HepG2 (cell line): ENCODE measurements at regions not wholly inside any gene's neighbourhood (a gene's known extent, or its start where the extent isn't known, plus 50 kb on each side); places are given as distances from the start of the nearest gene placed in this dataset.

Experiments used
- DNMT1 ChIP-seq: sonication (generic); formaldehyde crosslinking; IDR thresholded peaks from 2 replicates; pipeline ENCODE4 v1.5.1; 2020; ENCODE audit warnings: mild to moderate bottlenecking, missing genetic modification reagents
- ELF1 ChIP-seq: sonication (generic); formaldehyde crosslinking; IDR thresholded peaks from 2 replicates; pipeline ENCODE4 v1.4.0; 2020; ENCODE audit warnings: missing genetic modification reagents
- FIP1L1 ChIP-seq: fragments of 200-400 bp; formaldehyde crosslinking; IDR thresholded peaks from 2 replicates; pipeline ENCODE4 v1.6.1; 2018; ENCODE audit warnings: low read depth, mild to moderate bottlenecking, low read length, moderate library complexity, borderline replicate concordance; ENCODE audit not compliant: insufficient read depth
- FOXP4 ChIP-seq: sonication (generic); formaldehyde crosslinking; IDR thresholded peaks from 2 replicates; pipeline ENCODE4 v1.4.0; 2020; ENCODE audit warnings: missing genetic modification reagents
- HNF1A ChIP-seq, 2 experiments: sonication (generic) in 1 of 2; formaldehyde crosslinking in 1 of 2; IDR thresholded peaks; 2 replicates each; pipeline versions ENCODE4 v1.4.0 to v1.6.1; 2016 to 2020; ENCODE audit warnings: borderline replicate concordance in 1 of 2, low read depth in 1 of 2, mild to moderate bottlenecking in 1 of 2, missing genetic modification reagents in 1 of 2
- KDM1A ChIP-seq: IDR thresholded peaks from 2 replicates; pipeline ENCODE4 v1.6.1; 2016; ENCODE audit warnings: missing compliant biosample characterization
- MAFK ChIP-seq, 2 experiments: IDR thresholded peaks in 1 of 2; conservative IDR thresholded peaks in 1 of 2; 2 replicates each; pipeline ENCODE4 v1.6.1; 2011; ENCODE audit warnings: improper control_type of control experiment in 2 of 2, low read length in 2 of 2
- NR1H2 ChIP-seq: sonication (generic); formaldehyde crosslinking; IDR thresholded peaks from 2 replicates; pipeline ENCODE4 v1.8.1; 2022; ENCODE audit warnings: low read depth, missing genetic modification reagents, borderline replicate concordance
- POLR2AphosphoS5 ChIP-seq: IDR thresholded peaks from 2 replicates; pipeline ENCODE4 v1.6.1; 2012; ENCODE audit warnings: low read depth, low read length
- ZBTB26 ChIP-seq: IDR thresholded peaks from 2 replicates; pipeline ENCODE4 v1.6.1; 2016; ENCODE audit warnings: missing compliant biosample characterization, missing genetic modification reagents, borderline replicate concordance
- ZNF33B ChIP-seq: sonication (generic); formaldehyde crosslinking; IDR thresholded peaks from 2 replicates; pipeline ENCODE4 v1.5.1; 2020; ENCODE audit warnings: mild to moderate bottlenecking, missing genetic modification reagents
- ZNF777 ChIP-seq: sonication (generic); formaldehyde crosslinking; IDR thresholded peaks from 2 replicates; pipeline ENCODE4 v1.4.0; 2020; ENCODE audit warnings: missing genetic modification reagents

GRCh38 chr5:109256486-109256885, 153.3 kb downstream of the PJA2 start:
- TF ChIP-seq KDM1A (CRISPR knock-in tag) = no peak
- no peak for TF ChIP-seq MAFK (conservative IDR thresholded peaks at IDR 0.05 in 1 of 2, IDR thresholded peaks at IDR 0.05 in 1 of 2; ENCODE audit: low read length in 2 of 2)
- no peak for TF ChIP-seq NR1H2
- TF ChIP-seq ELF1 (CRISPR knock-in tag) = no peak
- TF ChIP-seq ZNF777 (CRISPR knock-in tag) = no peak
- TF ChIP-seq FOXP4 (CRISPR knock-in tag) = no peak
- no peak for TF ChIP-seq FIP1L1
- TF ChIP-seq DNMT1 (CRISPR knock-in tag) = no peak
- no peak for TF ChIP-seq HNF1A (IDR thresholded peaks at IDR 0.05; ENCODE audit: low read depth)
- no peak for TF ChIP-seq HNF1A (CRISPR knock-in tag; IDR thresholded peaks at IDR 0.05; ENCODE audit: borderline replicate concordance)
- TF ChIP-seq ZBTB26 = no peak
- no peak for TF ChIP-seq POLR2AphosphoS5
- TF ChIP-seq ZNF33B (CRISPR knock-in tag) = no peak
